Dendritic cell treated with granulocyte-macrophage colony-stimulating factor and Interleukin-4, amounts not matched to agents 40 ng/mL and 50 ng/mL, for 4 days (primary cell): ENCODE measurements at regions not wholly inside any gene's neighbourhood (a gene's known extent, or its start where the extent isn't known, plus 50 kb on each side); places are given as distances from the start of the nearest gene placed in this dataset.

ENCODE experiments used
- H3K27ac Mint-ChIP-seq: one replicate; pipeline ENCODE4 v1.8.0; 2022; ENCODE audit warnings: mild to moderate bottlenecking, mixed read lengths
- H3K27me3 Mint-ChIP-seq: one replicate; pipeline ENCODE4 v1.8.0; 2022; ENCODE audit warnings: mild to moderate bottlenecking, mixed read lengths
- H3K36me3 Mint-ChIP-seq: one replicate; pipeline ENCODE4 v1.8.0; 2022; ENCODE audit warnings: low read depth, mixed read lengths
- H3K4me1 Mint-ChIP-seq: one replicate; pipeline ENCODE4 v1.8.0; 2022; ENCODE audit warnings: low read depth, mixed read lengths
- H3K4me3 Mint-ChIP-seq: one replicate; pipeline ENCODE4 v1.8.0; 2022; ENCODE audit warnings: mild to moderate bottlenecking, moderate library complexity, mixed read lengths
- H3K9me3 Mint-ChIP-seq: one replicate; pipeline ENCODE4 v1.8.0; 2022; ENCODE audit warnings: mixed read lengths
- intact Hi-C: fragments of 100-400 bp; cut with micrococcal nuclease; formaldehyde crosslinking; loops from one replicate; pipeline ENCODE4 v1.15.0; 2022

DNA sequence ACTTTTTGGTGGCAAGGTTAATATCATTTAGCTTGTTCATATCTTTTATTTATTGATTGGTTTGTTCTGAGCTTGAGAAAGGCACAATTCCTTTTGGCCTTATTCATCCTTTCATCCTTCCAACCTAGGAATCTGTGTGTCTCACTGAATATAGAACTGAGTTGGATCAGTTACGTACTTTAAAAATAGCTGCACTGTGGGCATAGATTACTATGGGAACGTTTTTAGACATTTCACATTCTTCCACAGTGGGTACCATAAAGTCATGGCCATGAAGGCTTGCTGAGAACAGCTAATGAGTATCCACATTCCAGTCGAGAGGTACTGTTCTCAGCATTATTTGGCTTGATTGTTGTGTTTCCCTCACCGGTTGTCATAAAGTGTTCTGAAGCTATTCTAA lies 217.0 kb upstream of the DKK2 start:
- no peaks in the 10 kb centered on the region for H3K9me3 Mint-ChIP-seq
- H3K4me3 Mint-ChIP-seq: no peak overlapping the region
- no peak overlapping the region for H3K27ac Mint-ChIP-seq
- no peaks in the 10 kb centered on the region for H3K4me1 Mint-ChIP-seq
- intact Hi-C loops: no loop called here
- no peaks in the 10 kb centered on the region for H3K27me3 Mint-ChIP-seq
- no peaks in the 10 kb centered on the region for H3K36me3 Mint-ChIP-seq

DNA sequence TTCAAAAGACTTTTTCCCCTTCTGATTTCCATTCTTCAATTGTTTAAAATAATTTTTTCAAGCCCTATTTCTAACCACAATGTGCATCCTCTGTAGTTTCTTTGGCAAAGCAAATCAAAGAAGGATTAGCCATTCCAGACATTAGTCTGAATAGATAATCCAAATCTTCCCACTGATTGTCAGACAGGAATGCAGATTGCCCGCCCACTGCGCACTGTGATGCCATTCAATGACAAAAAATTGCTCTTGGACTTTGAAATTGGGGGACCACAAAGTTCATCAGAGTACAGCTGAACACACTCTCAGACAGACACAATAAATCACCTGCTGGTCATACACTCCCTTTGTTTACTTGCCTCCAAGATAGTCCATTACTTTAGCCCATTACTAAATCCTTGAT lies 216.5 kb upstream of the DKK2 start:
- Mint-ChIP-seq H3K27me3 (no peaks in the 10 kb centered on the region), H3K9me3 (no peaks in the 10 kb centered on the region), H3K4me1 (no peaks in the 10 kb centered on the region), H3K36me3 (no peaks in the 10 kb centered on the region), H3K27ac (no peak overlapping the region), H3K4me3 (no peak overlapping the region)
- intact Hi-C loops: no loop called here

DNA sequence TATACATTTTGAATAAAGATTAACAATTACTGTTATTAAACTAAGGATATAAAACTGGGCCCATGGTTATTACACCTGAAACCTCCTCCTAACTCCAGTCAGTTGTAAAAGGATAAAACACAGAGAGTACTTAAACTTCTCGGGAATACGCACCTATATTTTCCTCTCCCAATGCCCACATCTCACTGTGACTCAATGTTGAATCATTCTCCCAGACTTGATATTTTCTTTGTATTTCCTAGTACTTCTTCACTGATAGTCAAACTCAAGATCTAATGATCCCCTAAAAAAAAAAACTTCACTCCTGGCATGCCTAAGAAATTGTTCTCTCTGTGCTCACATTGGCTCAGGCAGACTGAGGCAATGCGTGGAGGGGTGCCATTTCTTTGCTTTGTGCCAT lies 212.5 kb upstream of the DKK2 start:
- intact Hi-C loops: no loop called here
- Mint-ChIP-seq H3K27me3 (no peaks in the 10 kb centered on the region), H3K36me3 (no peaks in the 10 kb centered on the region), H3K9me3 (no peaks in the 10 kb centered on the region), H3K4me3 (no peak overlapping the region), H3K4me1 (no peaks in the 10 kb centered on the region), H3K27ac (no peak overlapping the region)

DNA sequence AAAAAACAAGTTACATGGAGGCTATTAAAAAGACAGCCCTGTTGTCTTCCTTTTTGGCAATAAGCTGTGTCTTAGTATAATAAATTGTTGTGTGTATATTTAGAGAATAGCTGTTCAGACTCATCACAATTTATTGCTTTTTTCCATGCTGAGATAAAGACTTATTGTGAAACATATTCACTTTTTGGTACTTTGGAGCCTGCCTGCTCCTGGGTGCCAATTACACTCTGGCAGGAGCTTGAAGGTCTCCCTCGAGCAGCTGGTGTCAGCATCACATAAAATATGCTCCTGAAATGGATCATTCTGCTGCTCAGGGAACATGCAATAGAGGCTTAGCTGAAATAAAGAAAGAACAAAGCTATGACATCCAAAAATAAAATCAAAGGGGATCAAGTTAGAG lies 211.6 kb upstream of the DKK2 start:
- H3K36me3 Mint-ChIP-seq: no peaks in the 10 kb centered on the region
- no peak overlapping the region for H3K4me3 Mint-ChIP-seq
- H3K9me3 Mint-ChIP-seq: no peaks in the 10 kb centered on the region
- intact Hi-C loops: no loop called here
- H3K27ac Mint-ChIP-seq: no peak overlapping the region
- no peaks in the 10 kb centered on the region for H3K4me1 Mint-ChIP-seq
- no peaks in the 10 kb centered on the region for H3K27me3 Mint-ChIP-seq

DNA sequence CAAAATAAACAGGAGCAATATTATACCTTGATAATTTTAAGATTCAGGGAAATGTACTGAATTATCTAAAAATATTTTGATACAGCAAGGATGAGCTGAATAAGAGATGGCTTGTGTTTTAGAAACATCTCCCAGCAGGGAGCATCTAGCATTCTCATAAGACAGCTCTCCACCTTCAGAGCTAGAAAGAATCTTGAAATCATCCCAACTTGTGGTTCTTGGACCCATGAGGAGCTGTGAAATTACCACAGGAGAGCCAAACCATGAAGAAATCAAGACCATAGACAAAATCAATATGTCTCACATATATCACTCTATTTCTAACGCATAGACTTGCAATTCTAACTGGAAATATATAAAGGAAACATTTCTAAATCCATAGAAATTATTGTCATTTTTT lies 210.6 kb upstream of the DKK2 start:
- H3K4me1 Mint-ChIP-seq: no peaks in the 10 kb centered on the region
- H3K4me3 Mint-ChIP-seq: no peak overlapping the region
- no peak overlapping the region for H3K27ac Mint-ChIP-seq
- no peaks in the 10 kb centered on the region for H3K9me3 Mint-ChIP-seq
- H3K27me3 Mint-ChIP-seq: no peaks in the 10 kb centered on the region
- intact Hi-C loops: no loop called here
- H3K36me3 Mint-ChIP-seq: no peaks in the 10 kb centered on the region

DNA sequence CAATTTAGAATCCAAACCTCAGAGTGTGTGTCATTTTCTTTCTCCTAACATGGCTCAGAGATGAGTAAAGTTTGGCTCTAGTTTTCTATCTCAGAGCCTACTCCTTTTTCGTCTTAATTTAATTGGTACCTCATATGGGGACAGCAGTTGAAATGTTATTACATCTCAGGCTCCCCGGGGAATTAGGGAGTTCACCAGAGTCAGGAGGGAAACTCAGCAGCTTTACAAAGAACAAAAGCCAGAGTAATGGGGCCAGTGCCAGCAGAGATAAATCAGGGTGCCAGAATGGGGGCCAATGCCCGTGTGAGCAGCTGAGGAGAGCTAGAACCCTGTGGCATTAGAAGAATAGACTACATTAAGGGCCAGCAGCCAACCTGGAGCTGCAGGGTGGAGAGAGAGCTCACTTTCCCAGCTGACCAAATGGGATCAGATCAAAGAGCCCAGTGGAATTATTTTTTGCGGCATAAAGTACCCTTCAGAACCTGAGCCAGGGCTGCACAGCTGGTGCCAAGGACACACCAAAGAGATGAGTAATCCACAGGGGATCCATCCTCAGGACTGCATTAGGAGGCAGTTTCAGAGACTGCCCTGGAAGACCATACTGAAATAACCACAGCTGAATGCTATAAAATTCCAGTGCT lies 207.1 kb upstream of the DKK2 start:
- H3K27me3 Mint-ChIP-seq: no peaks in the 10 kb centered on the region
- intact Hi-C loops: no loop called here
- H3K4me1 Mint-ChIP-seq: no peaks in the 10 kb centered on the region
- H3K9me3 Mint-ChIP-seq: no peaks in the 10 kb centered on the region
- H3K4me3 Mint-ChIP-seq: no peak overlapping the region
- H3K27ac Mint-ChIP-seq: no peak overlapping the region
- H3K36me3 Mint-ChIP-seq: no peaks in the 10 kb centered on the region

DNA sequence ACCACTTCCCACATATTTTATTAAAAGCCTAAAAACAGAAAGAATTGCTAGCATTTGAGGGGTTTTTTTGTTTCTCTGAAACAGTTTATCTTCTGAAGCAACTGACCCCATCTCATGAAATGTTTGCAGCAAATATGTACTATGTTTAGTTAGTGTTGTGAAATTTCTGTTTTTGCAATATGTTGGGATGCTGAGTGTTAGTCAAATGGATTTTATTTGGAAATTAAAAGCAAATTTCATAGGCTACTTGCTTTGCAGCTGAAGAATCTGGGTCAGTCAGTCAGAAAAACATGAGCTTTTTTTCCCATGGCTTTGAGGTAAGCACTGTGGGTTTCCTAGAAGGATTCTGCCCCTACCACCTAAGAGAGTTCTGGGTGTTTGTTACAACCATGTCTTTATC lies 184.9 kb upstream of the DKK2 start:
- intact Hi-C loops: no loop called here
- no peak overlapping the region for H3K27ac Mint-ChIP-seq
- no peaks in the 10 kb centered on the region for H3K27me3 Mint-ChIP-seq
- H3K9me3 Mint-ChIP-seq: no peaks in the 10 kb centered on the region
- no peaks in the 10 kb centered on the region for H3K36me3 Mint-ChIP-seq
- H3K4me1 Mint-ChIP-seq: no peaks in the 10 kb centered on the region
- H3K4me3 Mint-ChIP-seq: no peak overlapping the region

DNA sequence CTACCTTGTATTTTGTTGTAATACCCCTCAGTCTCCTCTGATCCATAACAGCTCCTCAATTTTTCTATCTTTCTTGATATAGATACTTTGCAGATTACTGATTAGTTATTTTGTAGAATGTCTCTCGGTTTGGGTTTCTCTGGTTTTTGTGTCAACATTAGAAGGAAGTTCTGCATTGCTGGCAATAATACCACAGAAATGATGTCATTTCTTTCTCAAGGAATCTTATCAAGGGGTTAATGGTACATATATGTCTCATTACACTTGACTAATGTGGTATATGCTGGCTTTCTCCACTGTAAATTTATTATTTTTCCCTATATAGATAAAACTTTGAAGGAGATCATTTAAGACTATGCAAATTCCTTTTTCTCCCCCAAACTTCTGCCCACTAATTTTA lies 183.6 kb upstream of the DKK2 start:
- H3K4me1 Mint-ChIP-seq: no peaks in the 10 kb centered on the region
- H3K9me3 Mint-ChIP-seq: no peaks in the 10 kb centered on the region
- H3K4me3 Mint-ChIP-seq: no peak overlapping the region
- H3K36me3 Mint-ChIP-seq: no peaks in the 10 kb centered on the region
- no peak overlapping the region for H3K27ac Mint-ChIP-seq
- no peaks in the 10 kb centered on the region for H3K27me3 Mint-ChIP-seq
- intact Hi-C loops: no loop called here

DNA sequence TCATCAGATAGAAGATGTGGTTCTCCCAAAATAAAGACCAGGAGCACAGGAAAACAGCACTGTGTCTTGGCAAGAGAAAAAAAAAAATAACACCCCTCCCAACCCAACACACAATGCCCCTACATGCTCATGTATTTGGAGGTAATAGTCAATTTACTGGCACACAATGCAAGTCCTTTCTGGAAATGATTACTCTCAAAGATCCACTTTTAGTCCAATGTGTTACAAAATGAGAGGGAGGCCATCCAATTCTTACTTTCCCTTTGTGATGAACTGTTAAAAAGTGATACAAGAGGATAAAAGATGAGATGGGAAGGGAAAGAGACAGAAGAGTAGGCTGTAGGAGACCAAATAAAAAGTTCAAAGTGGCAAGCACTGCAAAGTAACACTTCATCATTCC lies 180.3 kb upstream of the DKK2 start:
- H3K4me3 Mint-ChIP-seq: no peak overlapping the region
- H3K9me3 Mint-ChIP-seq: no peaks in the 10 kb centered on the region
- intact Hi-C loops: no loop called here

DNA sequence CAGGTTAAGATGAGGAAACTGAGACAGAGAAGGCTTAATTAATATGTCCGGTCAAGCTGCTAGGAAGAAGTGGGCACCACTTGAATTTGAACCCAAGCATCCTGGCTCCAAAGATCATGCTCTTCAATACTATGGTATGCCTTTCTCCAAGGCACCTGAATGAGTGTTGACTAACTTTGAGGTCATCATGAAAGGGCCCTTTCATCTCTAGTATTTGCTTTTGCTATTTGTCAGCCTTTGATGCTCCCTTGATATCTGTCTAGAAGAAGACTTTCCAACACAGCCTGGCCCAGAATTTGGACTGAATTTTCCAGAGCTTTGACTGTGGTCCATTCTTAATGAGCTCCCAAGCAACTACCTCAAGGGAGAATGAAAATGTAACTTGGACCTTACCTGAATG lies 179.1 kb upstream of the DKK2 start:
- H3K27ac Mint-ChIP-seq: no peak overlapping the region
- no peak overlapping the region for H3K4me3 Mint-ChIP-seq
- no peaks in the 10 kb centered on the region for H3K9me3 Mint-ChIP-seq
- intact Hi-C loops: no loop called here
- no peaks in the 10 kb centered on the region for H3K27me3 Mint-ChIP-seq
- H3K36me3 Mint-ChIP-seq: no peaks in the 10 kb centered on the region
- H3K4me1 Mint-ChIP-seq: no peaks in the 10 kb centered on the region

More for the DNA sequence above, 180.3 kb upstream of the DKK2 start:
- Mint-ChIP-seq H3K36me3 (no peaks in the 10 kb centered on the region), H3K27me3 (no peaks in the 10 kb centered on the region), H3K4me1 (no peaks in the 10 kb centered on the region), H3K27ac (no peak overlapping the region)

DNA sequence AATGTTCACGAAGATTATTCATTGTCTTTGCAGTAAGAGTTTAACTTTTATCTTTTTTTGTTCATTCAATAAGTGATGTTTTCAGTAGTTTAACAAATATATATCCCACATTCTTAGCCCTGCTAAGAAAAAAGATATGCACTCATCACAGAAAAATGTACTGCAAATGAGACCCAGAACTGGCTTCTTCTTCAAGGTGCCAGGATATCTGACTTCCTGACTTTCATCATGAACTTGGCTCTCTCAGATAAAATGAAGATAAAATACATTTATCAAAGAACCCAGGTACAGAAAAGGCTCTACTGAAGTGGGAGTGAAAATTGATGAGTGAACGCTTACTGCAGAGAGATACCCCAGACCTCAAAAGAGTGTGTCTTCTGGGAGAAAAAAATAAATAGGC lies 177.8 kb upstream of the DKK2 start:
- Mint-ChIP-seq H3K27ac (no peak overlapping the region), H3K4me1 (no peaks in the 10 kb centered on the region), H3K27me3 (no peaks in the 10 kb centered on the region), H3K36me3 (no peaks in the 10 kb centered on the region), H3K4me3 (no peak overlapping the region), H3K9me3 (no peaks in the 10 kb centered on the region)
- intact Hi-C loops: no loop called here

DNA sequence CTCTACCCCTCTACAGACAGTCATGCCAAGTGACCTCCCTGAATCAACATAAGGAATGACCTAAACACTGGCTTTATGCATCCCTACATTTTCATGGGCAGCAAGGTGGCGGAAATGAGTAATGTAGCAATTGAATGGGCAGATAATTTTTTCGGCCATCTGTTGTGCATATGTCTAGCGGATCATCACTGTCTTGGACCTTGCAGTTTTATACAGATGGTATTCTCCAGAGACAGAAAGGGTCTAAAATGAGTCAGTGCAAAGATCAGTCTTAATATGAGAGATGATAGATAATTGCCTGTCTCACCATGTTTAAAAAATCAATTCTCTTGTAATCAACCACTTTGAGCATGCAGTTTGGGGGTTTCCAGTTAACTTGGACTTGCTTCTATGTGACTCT lies 177.3 kb upstream of the DKK2 start:
- no peaks in the 10 kb centered on the region for H3K27me3 Mint-ChIP-seq
- intact Hi-C loops: no loop called here
- no peaks in the 10 kb centered on the region for H3K36me3 Mint-ChIP-seq
- no peaks in the 10 kb centered on the region for H3K4me1 Mint-ChIP-seq
- H3K27ac Mint-ChIP-seq: no peak overlapping the region
- no peaks in the 10 kb centered on the region for H3K9me3 Mint-ChIP-seq
- no peak overlapping the region for H3K4me3 Mint-ChIP-seq

DNA sequence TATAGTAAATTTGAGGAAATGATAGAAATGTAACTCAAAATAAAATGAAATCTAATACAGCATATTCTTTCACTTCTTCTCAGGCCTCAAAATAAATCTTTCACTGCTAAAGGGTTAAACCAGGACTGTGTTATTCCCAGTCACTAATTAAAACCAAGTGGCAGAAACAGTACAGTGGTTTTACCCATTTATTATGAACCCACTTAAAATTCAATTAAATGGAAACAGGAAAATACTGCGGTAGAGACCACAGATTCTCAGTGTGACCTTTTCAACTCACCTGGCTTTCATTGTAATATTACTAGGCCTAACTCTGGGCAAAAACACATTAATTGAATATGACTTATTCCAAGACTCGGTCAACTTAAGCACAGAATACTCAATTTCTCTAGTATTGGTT lies 176.5 kb upstream of the DKK2 start:
- intact Hi-C loops: no loop called here
- Mint-ChIP-seq H3K27me3 (no peaks in the 10 kb centered on the region), H3K4me1 (no peaks in the 10 kb centered on the region), H3K9me3 (no peaks in the 10 kb centered on the region), H3K36me3 (no peaks in the 10 kb centered on the region), H3K27ac (no peak overlapping the region), H3K4me3 (no peak overlapping the region)

DNA sequence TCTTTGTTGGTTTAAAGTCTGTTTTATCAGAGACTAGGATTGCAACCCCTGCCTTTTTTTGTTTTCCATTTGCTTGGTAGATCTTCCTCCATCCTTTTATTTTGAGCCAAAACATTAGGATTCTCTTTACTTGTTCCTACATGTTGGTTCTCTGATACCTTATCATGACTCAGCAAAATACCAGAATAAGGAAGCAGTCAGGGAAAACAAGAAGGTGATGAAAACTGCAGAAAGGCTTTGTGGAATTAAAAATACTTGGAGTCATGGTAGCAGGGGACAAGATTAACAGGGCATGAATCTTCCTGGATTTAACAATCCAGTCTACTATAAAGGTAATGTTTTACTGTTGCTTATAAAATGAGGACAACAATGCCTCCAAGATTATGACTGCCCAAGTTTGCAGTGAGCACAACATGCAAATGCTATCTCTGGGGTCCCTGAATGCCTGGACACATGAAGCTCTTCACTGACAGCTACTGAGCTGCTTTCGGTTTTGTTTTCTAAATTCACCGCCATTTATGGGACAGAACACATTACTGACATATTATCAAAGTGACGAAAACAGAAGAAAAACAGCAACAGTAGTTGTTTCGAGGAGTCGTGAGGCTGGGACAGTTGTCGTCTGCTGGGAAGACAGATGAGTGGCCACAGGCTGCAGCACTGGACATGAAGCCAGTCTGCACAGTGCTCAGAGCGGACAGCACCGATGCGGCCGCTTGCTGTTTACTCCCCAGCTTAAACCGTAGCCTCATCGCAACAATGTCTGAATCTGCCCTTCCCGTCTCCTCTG lies 174.5 kb upstream of the DKK2 start:
- Mint-ChIP-seq H3K27ac (no peak overlapping the region), H3K4me1 (no peaks in the 10 kb centered on the region), H3K9me3 (no peaks in the 10 kb centered on the region), H3K36me3 (no peaks in the 10 kb centered on the region), H3K4me3 (no peak overlapping the region), H3K27me3 (no peaks in the 10 kb centered on the region)
- intact Hi-C loops: no loop called here

DNA sequence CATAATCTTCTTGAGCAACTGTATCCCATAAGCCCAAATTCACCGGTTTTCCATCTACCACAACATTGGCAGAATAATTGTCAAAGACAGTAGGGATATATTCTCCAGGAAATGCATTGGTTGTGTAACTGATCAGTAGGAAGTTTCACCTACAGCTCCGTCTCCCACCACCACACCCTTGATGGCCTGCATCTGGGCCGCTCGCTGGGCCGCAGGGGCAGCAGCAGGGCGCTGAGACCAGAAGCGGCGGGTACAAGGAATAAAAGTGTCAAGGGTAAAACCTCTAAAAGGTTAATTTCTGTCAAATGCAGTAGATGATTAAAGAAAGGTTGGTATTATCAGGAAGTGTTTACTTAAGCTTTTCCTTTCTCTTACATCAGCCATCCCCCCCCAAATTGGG lies 167.6 kb upstream of the DKK2 start:
- Mint-ChIP-seq H3K9me3 (no peaks in the 10 kb centered on the region), H3K36me3 (no peaks in the 10 kb centered on the region), H3K27me3 (no peaks in the 10 kb centered on the region), H3K27ac (no peak overlapping the region), H3K4me1 (no peaks in the 10 kb centered on the region), H3K4me3 (no peak overlapping the region)
- intact Hi-C loops: no loop called here
